Activated CD8-positive, alpha-beta memory T cell treated with anti-CD3 and anti-CD28 coated beads, Interleukin-2, amount 50 U/mL, for 1 hour (primary cell): ENCODE measurements at regions not wholly inside any gene's neighbourhood (a gene's known extent, or its start where the extent isn't known, plus 50 kb on each side); places are given as distances from the start of the nearest gene placed in this dataset.

ENCODE experiments used
- DNase-seq: peaks from one replicate; pipeline ENCODE4 v3.0.0-alpha.2; 2020; ENCODE audit errors: extremely low read depth

DNA sequence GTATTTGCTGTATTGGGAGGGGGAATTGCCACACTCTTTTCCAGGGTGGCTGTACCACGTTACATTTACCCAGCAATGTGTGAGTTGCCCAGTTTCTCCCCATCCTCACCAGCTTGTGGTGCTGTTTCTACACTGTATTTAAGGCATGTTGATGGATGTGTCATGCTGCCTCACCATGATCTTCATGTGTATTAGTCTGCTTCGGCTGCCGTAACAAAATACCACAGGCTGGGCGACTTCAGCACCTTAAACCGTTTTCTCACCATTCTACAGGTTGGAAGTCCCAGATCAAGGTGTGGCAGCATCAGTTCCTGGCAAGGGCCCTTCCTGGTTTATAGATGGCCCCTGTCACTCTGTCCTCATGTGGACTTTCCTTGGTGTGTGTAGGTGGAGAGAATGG lies 169.7 kb downstream of the IGLL1 start:
- DNase-seq = no peak

DNA sequence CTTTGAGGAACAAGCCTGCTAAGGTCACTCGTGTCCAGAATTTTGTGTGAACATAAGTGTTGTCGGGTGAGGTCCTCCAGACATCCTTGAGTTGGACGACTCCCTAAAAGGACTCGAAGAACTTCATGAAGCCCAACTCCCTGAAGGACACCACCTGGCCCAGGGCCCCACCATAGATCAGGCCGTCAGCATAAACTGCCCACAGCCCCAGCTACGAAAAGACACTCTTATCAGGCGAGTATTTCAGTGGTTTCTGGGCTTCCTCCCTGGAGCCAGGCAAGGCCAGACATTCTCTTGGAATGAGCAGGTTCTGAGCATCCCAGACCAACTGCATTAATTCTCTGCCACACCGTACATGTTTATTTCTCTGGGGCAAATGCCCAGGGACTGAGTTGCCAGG lies 170.1 kb downstream of the IGLL1 start:
- no peak for DNase-seq

DNA sequence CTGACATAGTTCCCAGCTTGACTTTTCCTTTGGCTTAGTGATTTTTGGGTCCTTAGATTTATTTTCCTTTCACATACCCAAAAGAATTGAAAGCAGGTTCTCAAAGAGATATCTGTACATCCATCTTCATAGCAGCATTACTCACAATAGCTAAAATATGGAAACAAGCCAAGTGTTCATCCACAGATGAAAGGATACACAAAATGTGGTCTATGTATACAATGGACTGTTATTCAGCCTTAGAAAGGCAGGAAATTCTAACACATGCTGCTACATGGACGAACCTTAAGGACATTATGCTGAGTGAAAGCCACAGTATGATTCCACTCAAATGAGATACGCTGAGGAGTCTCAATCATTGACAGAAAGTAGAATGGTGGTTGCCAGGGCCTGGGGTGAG lies 171.8 kb downstream of the IGLL1 start:
- no peak for DNase-seq

DNA sequence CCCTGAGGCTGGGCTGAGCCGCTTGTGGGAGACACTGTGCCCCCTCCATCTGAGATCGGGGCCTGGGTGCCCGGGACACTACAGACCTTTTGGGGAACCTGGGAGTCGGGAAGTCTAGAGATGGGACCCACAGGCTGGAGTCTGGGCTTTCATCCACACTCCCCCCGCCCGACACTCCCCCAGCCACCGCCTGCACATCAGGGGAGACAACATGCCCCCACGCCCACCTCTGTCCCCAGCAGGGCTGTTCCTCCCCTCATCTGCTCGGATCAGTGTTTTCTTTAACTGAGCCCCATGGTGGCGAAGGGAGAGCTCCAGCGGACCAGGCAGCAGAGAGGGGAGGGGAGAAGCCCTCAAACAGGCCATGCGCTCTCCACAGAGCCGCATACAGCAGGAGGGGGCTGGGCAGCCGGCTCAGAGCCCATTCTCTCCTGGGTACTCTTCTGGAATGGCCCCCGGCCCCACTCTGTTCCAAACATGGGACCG lies 174.7 kb downstream of the IGLL1 start:
- no peak for DNase-seq

DNA sequence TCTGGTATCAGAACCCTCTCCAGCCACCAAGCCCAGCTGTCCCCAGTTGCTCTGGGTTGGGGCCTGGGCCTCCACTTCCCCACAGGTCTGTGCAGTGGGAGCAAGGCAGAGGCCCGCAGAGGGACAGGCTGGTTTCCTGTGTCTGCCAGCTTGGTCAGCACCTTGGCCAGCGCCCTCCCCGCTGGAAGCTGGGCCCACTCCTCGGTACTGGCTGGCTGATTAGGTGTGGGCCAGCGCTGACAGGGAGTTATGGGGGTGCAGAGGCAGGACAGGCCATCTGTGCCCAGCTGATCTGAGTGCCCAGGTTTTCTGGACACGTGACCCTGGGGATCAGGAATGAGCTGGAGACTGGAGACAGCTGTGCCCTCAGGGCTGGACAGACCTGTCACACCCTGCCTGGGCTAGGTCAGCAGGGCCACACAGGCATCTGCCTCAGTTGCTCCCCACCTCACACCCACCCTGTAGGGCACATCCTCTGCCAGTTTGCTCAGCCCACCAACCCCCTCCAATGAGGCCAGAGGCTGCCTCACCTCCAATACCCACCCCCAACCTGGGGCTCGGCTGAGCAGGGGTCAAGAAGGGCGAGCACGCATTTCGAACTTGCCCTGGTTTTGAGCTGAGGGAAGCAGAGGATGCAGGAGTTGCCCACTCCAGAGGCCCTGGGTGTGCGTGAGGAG lies 175.3 kb downstream of the IGLL1 start:
- DNase-seq = no peak

DNA sequence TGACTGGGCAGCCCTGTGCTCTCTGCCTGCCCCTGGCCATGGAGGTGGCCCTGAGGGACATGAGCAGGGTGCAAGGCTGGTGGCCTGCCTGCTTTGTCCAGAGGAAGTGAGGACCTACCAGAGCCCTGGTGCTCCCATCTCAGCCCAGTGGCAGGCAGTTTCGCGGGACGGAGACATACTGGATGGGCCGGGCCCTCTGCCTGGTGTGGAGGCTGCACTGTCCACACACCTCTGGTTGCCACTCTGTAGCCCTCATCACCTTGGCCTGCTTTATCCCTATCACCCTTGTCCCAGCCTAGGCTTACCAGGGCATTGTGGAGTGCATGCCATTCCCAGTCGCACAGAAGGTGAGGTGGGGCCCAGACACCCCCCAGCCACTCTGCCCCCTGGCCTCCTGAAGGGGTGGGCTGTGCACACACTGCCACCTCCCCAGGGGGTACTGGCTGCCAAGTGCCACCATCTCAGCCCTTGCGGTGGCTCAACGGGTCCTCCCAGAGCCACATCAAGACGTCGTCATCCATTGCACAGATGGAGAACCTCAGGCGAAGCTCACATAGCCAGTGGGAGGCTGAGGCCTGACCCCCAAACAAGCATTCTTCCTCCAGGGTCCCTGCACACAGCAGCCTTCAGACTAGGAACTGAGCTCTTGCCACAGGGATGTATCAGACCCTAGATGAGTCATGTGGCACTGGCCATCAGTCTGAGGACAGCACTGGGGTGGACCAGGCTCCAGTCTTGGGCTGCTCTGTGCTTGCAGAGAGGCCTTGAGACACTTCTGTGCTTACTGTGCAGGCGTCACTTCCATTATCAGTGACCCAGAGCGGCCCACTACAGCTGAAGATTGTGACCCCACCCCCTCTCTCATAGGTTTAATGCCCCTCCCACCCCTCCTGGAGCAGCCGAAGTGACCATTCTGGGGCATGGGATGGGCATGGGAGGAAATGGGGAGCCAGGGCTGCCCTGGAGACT lies 176.1 kb downstream of the IGLL1 start:
- no peak for DNase-seq

DNA sequence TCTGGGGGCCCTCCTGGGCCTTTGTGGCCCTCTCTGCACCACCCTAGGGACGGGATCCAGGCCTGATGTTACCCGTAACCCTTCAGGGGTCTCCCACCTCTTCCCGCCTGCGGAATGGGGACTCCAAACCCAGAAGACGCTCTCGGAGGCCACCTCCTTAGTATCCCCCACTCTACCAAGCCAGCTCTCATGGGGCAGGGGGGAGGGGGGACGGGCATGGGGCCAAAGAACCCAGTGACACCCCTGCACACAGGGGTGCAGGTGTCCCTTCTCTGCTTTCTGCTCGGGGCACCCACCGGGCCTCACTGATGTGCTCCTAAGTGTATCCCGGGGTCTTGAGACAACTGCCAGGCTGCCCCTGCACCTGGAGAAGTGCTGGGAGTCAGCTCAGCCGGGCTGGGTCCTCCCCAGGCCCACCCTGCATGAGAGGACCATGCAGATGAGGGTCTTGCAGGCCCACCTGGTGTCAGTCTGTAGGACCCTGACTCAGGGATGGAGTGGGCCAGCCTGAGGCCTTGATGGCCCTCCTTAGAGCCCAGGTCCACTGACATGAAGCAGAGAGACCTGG lies 176.9 kb downstream of the IGLL1 start:
- no peak for DNase-seq

DNA sequence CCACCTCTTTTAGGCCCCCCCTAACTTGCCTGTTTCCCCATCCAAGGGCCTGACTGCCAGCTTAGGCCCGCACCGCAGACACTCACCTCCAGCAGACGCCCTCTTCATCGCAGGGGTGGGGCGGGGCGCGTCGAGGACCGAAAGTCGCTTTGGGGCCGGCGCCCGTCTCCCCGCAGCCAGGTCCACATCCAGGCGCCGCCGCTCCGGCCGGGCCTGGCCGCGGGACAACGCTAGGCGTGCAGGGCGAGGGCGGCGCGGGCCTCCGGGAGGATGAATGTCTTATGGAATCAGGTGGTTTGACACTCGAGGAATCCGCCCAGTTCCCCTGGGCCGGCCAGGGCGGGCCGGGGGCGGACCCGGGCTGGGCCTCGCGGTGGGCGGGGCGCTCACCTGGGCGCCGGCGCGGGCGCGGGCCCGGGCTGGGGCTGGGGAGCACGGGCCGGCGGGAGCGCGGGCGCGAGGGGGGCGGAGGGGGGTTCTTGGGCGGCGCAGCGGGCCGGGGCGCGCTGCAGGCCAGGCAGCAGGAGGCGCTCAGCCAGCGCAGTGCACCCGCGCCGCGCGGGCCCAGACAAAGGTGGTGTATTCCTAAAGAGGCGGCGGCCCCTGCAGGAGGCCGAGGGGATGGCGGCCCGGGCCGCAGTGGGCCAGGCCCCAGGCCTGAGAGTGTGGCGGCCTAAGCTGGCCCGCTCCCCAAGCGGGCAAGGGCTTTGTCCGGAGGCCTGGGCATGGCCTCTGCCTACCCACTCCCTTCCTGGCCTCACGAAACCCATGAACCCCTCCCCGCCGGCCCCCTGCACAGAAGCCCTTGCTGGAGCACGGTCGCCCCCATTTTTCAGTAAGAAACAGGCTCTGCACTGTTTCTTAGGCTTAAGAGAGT lies 177.6 kb downstream of the IGLL1 start:
- no peak for DNase-seq

DNA sequence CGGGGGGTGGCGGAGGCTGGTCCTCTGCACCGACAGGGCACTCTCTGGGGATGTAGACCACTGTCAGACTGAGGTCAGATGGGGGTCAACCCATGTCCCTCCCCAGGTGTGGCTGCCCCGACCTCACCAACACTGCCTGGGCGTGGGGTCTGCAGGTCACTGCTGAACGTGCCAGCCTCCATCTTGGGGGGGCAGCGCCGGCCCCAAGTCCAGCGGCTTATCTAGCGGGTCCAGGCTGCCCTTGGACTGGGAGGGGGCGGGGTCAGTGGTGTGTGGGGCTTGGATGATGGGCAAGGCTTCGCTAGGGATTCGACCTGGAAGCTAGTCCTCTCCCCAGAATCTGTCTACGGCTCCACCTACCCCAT lies 178.2 kb downstream of the IGLL1 start:
- no peak for DNase-seq

DNA sequence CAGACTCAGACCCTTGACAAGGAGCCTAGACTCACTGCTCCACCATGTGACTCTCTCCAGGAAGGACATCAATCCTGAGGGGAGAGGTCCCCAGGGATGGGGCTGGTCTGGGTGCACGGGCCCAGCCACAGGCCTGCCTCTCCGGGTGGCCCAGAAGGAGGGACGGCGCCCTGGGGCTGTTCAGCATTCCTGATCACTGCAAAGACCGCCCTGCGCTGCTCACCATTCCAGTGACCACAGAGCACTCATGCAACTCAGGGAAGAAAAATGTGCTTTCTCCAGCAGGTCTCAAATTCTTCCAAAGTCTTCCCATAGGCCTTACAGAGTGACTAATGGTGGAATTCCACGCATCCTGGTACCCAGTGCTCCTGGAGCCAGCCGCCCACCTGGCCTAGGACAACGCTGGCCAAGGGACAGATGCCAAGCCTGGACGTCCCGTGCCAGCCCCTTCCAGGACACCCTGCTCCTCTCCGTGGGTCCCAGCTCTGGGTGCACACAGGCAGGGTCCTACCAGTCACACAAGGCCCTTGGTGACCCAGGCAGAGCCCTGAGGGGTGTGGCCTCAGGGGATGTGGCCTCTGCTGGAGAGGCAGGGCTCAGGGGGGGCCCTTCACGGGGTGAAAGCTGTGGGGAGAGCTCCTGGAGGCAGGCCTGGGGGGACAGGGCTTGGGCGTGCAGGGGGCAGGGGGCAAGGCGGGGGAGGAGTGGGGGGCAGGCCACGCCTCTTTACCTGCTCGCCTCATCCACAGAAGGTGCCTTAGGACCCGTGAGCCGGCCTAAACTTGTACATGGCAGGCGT lies 178.8 kb downstream of the IGLL1 start:
- DNase-seq = no peak

DNA sequence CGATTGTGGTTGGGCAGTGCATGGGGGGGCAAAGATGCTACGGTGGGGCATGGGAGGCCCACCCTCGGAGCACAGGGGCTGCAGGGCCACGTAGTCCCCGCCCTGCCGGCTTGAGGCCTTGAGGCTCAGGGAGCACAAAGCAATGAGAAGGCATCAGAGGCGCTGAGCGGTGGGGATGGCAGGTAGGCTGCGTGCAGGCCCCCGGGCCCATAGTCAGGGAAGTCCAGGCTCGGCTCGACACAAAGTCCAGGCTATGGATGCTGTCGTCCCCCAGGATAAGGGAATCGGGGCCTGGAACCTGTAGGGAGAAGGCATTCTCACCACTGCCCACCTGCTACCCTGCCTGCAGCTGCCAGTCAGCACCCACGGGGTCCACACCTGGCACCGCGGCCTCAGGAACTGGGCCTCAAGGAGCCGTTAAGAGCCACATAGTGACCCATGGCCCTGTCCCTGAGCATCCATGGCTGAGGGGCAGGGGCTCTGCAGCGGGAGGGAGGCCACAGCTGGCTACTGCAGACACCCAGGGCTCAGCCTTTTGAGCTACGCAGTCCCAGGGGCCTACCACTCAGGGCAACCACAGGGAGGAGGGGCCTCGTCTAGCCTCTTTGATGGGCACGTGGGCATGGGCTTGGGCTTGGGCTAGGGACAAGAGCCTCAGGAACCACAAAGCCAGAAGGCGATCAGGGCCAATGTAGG lies 179.7 kb downstream of the IGLL1 start:
- no peak for DNase-seq

DNA sequence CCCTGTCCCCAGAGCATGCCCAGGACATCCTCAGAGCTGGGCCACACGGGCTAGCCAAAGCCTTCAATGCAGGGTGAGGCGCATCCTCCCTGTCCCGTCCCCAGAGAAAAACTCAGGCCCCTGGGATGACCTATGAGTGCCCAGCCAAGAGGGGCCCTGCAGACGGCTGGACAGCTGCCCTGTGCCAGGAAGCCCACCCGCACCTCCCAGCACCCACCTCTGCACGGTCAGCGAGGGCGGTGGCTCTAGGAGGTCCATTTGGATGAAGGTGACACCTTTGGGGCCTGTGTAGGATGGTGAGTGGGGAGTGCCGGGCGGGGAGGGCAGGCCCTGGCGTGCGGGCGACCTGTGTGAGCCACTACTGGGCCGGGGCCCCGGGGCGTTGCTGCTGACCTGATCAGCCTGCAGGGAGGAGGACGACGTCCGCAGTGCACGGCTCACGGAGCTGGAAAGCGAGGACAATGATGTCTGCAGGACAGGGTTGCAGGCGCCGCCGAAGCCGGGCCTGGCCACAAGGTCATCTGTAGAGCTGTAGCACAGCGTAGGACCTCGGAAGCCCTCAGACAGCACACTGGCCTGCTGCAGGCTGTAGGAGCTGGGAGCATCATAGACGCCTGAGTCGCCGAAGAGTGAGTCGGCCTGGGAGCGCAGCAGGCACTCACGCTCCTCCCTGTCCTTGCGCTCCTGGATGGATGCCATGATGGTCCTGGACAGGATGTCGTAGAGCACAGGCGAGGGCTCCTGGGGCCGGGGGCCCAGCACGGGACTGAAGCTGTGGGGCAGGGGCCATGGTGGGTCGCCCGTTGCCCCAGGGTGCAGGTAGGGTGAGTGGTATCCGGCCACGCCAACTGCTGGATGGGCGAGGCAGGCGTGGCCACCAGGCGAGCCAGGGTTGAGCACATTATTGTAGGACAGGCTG lies 180.5 kb downstream of the IGLL1 start:
- DNase-seq = no peak

DNA sequence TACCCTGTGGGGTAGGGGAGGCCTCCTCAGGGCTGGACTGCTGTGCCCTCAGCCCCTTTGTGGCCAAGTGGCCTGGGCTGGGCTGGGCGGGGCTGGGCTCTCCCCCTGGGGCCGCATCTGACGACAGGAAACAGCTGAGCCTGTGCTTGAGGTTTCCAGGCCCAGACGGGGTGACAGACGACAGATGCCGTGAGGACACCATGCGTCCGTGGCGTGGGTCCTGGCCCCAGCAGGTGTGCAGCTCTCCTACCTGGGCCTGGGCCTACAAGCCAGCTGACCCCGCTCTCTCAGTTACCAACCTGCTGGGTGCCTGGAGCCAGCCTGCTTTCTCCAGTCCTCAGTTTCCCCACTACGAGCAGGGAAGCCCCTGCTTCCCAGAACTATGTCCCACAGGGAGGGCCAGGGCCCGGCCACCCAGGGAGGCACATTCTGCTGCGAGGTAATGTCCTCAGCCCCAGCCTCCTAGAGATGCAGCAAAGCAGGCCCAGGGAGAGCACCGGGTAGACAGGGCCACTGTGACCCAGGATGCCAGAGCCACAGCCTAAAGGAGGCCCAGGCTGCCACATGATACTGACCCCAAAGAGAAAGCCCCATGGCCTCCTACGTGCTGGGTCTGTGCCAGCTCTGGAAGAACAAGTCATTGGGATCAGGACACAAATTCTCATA lies 181.3 kb downstream of the IGLL1 start:
- no peak for DNase-seq

DNA sequence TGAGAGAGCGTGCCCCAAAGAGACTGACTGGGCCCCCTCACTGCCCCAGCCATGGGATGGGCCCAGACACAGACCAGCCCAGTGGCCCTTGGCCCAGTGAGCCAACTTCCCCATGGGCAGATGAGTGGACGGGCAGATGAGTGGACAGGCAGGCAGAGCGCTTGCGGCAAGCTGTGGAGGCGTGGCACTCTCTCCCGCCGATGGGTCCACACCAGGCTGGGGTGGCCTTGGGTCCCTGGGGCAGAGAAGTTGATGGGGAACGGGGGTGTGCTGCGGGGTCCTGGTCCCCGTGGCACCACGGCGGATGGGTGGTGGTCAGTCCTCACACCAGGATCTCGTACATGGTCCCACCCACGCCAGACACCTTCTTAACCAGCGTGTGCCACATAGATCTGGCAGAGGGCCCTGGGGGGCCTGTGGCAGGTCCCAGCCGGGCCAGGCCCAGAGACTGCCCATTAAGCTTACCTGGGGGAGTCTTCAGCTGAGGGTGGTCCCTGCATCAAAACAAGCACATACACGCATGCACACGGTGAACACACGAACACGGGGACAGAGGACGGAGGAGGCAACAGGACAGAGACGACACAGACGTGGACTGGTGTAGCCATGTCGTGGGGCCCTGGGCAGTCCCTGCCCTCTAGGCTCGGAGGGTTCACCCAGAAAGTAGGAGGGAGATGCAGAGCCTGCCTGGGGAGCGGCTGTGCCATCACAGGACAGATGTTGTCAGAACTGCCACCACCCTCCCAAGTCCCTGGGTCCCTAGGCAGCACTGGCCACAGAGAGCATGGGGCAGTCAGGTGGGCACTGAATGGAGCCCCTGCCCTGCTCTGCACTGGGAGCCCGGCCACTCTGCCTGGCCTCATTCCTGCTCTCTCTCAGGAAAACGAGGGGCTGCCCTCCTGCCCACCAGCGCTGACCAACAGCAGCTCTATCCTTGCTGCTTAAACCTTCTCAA lies 182.2 kb downstream of the IGLL1 start:
- DNase-seq = no peak

DNA sequence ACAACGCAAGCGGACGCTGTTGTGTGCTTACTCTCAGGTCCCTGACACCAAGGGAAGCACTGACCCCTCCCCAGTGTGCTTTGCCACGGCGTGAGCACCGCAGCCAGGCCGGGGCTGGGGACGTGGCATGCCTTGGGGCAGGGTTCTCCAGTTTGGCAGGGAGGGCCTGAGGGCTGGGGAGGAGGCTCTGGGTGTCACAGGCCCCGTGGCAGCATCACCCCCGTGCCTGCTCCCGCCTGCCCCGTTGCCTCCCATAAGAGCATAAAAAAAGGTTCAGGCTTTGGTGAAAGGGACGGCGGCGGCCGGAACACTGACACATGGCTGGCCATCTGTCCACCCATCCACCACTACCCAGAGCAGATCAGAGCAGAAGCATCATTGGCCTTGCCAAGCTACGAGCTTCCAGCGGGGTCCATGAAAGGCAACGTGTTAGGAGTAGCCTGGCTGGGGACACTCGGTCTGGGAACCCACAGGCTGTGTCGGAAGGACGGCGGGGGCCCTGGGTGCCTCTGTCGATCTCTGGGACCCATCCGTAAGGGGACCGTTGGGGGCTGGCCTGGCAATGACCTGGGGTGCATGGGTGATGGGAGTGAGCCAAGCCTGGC lies 183.0 kb downstream of the IGLL1 start:
- no peak for DNase-seq

DNA sequence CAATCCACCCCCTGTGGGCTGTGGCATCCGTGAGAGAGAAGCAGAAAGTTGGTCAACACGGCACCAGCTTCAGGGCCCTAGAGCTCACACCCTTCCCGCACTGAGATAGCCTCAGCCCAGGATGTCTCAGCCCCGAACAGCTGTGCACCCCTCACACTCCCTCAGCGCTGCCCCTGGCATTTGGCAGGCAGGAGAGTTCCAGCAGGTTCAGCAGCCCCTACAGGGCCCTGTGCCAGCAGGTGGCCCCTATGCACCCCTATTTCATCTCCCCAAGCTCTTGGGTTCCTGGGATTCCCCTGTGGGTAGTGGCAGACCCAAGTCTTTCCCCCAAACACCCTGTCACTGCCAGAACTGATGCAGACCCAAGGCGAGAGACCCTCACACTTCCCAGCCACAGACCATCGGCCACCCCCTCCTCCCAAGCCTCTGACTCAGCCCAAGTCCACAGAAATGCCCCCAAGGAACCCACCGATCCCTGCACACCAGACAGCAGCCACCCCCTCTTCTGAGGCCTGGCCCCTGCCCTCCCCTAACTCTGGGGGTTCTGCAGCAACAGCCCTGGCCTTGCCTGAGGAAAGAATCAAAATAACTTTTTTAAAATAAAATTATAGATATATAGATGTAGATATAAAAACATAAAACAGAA lies 183.6 kb downstream of the IGLL1 start:
- no peak for DNase-seq
